ENCODE measurements at regions not wholly inside any gene's neighbourhood (a gene's known extent, or its start where the extent isn't known, plus 50 kb on each side); places are given as distances from the start of the nearest gene placed in this dataset.
A peak's percentile ranks its signal among the peaks of the same experiment; 100 is the strongest.

DNA sequence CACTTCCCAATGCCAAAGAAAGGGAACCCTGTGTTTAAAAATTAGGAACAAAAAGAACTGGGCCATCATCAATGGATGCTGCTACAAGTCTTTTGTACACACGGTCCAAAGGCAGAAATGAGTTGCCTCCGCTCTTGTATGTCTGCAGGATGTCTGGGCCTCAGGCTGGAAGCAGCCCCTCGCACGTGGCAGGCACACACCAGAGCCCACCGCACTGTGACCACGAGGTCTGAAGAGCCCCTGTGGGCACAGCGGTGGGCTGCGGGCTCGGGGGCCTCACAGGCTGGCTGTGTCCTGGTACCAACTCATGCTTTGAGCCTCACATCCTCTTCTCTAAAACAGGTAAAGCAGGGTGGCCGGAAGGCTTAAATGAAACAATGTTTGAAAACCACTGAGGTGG is 309.3 kb downstream of the C16orf95 start:
- Histone ChIP-seq H3K4ac (ENCODE audit: low read length) (no peak overlapping the region), H3K4me3 (ENCODE audit: low read length in 2 of 2) (no peak overlapping the region), H4K8ac (ENCODE audit: low read depth, low read length) (no peak overlapping the region), H2BK12ac (ENCODE audit: low read length) (no peak overlapping the region), H3K14ac (ENCODE audit: low read length) (no peak overlapping the region), H4K91ac (ENCODE audit: low read depth, low read length, poor library complexity) (no peak overlapping the region), H2BK120ac (ENCODE audit: low read depth, low read length) (no peak overlapping the region), H3K4me1 (ENCODE audit: control insufficient read depth in 2 of 2, insufficient read depth in 1 of 2, low read depth in 1 of 2, low read length in 2 of 2) (peaks cover 0 to under 1% of the 10 kb centered on the region in 2 donors), H3K79me1 (ENCODE audit: low read depth, low read length) (no peaks in the 10 kb centered on the region), H3K9me3 (replicated peaks in 1 of 2; ENCODE audit: control insufficient read depth in 2 of 2, insufficient read depth in 1 of 2, low read depth in 1 of 2, low read length in 2 of 2) (peaks cover 0 to 13% of the 10 kb centered on the region in 2 donors), H3K27ac (replicated peaks; ENCODE audit: low read length) (no peak overlapping the region), H3K4me2 (ENCODE audit: insufficient read depth, low read length, poor library complexity, severe bottlenecking) (no peak overlapping the region), H2AK5ac (ENCODE audit: low read depth, low read length) (no peak overlapping the region), H3K23ac (ENCODE audit: low read depth, low read length, poor library complexity) (no peak overlapping the region), H2BK5ac (ENCODE audit: low read length) (no peak overlapping the region), H3K9ac (ENCODE audit: low read depth, low read length, poor library complexity) (no peak overlapping the region), H2AFZ (ENCODE audit: low read length) (no peak overlapping the region), H3K36me3 (replicated peaks in 1 of 2; ENCODE audit: control insufficient read depth in 2 of 2, insufficient read depth in 2 of 2, low read length in 2 of 2) (peaks cover 0 to 2% of the 10 kb centered on the region in 2 donors), H3K27me3 (ENCODE audit: control insufficient read depth in 3 of 3, insufficient read depth in 3 of 3, low read depth in 1 of 3, low read length in 3 of 3) (no peaks in the 10 kb centered on the region), H2BK15ac (ENCODE audit: low read length) (no peak overlapping the region), H3K18ac (ENCODE audit: low read length) (no peak overlapping the region)
- no peak for DNase-seq (ENCODE audit: low spot score)
- no CpG with 5 or more reads among the region's 10 CpGs for WGBS, 2 donors (ENCODE audit: extremely low coverage in 2 of 2, insufficient read length in 2 of 2, insufficient replicate concordance in 1 of 2)

DNA sequence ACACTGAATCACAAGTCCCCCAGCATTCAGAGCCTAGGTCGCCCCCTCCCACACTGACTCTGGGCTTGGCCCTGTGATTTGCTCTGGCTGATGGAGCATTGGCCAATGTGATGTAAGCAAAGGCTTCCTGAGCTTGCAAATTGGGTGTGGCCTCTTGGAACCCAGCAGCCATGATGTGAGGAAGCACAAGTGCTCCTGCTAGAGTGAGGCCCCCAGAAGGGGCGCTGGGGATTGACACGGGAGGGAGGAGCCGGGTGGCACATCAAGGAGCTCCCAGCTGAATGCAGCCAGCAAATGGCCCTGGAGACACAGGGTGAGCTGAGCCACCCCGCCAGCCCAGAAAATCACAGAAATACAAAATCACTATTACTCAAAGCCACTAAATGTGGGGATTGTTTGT is 308.5 kb downstream of the C16orf95 start:
- WGBS, 2 donors (ENCODE audit: extremely low coverage in 2 of 2, insufficient read length in 2 of 2, insufficient replicate concordance in 1 of 2) = no CpG with 5 or more reads among the region's 5 CpGs
- Histone ChIP-seq H3K14ac (ENCODE audit: low read length) (no peak overlapping the region), H2BK12ac (ENCODE audit: low read length) (no peak overlapping the region), H2BK5ac (ENCODE audit: low read length) (no peak overlapping the region), H3K79me1 (ENCODE audit: low read depth, low read length) (no peaks in the 10 kb centered on the region), H3K27me3 (ENCODE audit: control insufficient read depth in 3 of 3, insufficient read depth in 3 of 3, low read depth in 1 of 3, low read length in 3 of 3) (no peaks in the 10 kb centered on the region), H4K8ac (ENCODE audit: low read depth, low read length) (no peak overlapping the region), H3K36me3 (replicated peaks in 1 of 2; ENCODE audit: control insufficient read depth in 2 of 2, insufficient read depth in 2 of 2, low read length in 2 of 2) (peaks cover 0 to 2% of the 10 kb centered on the region in 2 donors), H3K4me2 (ENCODE audit: insufficient read depth, low read length, poor library complexity, severe bottlenecking) (no peak overlapping the region), H3K4me1 (ENCODE audit: control insufficient read depth in 2 of 2, insufficient read depth in 1 of 2, low read depth in 1 of 2, low read length in 2 of 2) (peaks cover 0 to 6% of the 10 kb centered on the region in 2 donors), H3K18ac (ENCODE audit: low read length) (peak overlapping the region; percentile 35), H2AK5ac (ENCODE audit: low read depth, low read length) (no peak overlapping the region), H3K4ac (ENCODE audit: low read length) (no peak overlapping the region), H2BK15ac (ENCODE audit: low read length) (no peak overlapping the region), H2BK120ac (ENCODE audit: low read depth, low read length) (no peak overlapping the region), H3K9me3 (replicated peaks in 1 of 2; ENCODE audit: control insufficient read depth in 2 of 2, insufficient read depth in 1 of 2, low read depth in 1 of 2, low read length in 2 of 2) (peaks cover 0 to 13% of the 10 kb centered on the region in 2 donors), H3K23ac (ENCODE audit: low read depth, low read length, poor library complexity) (no peak overlapping the region), H3K27ac (replicated peaks; ENCODE audit: low read length) (no peak overlapping the region), H4K91ac (ENCODE audit: low read depth, low read length, poor library complexity) (no peak overlapping the region), H3K9ac (ENCODE audit: low read depth, low read length, poor library complexity) (no peak overlapping the region), H2AFZ (ENCODE audit: low read length) (no peak overlapping the region), H3K4me3 (ENCODE audit: low read length in 2 of 2) (no peak overlapping the region)
- DNase-seq (ENCODE audit: low spot score) = no peak

DNA sequence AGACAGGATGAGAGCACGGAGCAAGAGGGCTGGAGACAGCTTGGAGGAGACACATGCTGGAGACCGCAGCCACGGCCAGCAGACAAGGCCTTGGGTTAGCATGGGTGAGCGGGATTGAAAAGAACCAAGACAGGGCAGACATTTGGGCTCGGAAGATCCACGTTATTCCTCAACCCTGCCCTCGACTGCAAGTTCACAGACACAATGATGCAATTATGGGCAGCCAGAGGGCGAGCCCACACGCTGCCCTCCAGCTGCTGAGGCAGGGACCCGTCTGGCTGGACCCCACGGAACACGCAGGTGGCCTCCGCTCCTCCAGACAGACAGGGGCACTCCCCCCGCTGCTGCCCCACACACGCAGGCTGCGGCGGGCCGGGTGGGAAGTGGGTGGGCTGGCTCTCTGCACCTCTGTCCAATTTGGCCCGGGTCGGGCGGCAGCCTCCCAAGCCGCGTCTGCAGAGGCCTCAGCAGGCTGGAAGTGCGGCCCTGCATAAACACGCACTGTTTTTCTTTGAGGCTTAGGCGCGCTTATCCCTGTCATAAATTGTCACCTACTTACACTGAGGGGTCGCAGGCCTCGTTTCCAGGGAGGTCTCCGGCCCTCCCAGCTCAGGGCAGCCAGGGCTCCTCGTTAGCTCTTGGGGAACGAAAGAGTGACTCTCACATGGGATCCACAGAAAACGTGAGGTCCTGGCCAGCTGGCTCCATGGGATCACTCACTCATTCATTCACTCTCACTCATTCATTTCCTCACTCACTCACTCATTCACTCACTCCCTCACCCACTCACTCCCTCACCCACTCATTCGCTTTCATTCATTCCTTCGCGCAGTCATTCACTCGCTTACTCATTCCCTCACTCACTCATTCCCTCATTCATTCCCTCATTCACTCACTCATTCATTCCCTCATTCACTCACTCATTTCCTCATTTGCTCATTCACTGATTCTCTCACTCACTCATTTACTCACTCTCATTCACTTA is 303.9 kb downstream of the C16orf95 start:
- H4K8ac ChIP-seq (ENCODE audit: low read depth, low read length) = no peak overlapping the region
- 100% methylated on average over 1 to 4 of the region's 37 CpGs for WGBS, 2 donors (ENCODE audit: extremely low coverage in 2 of 2, insufficient read length in 2 of 2, insufficient replicate concordance in 1 of 2)
- no peak overlapping the region for H3K23ac ChIP-seq (ENCODE audit: low read depth, low read length, poor library complexity)
- no peak overlapping the region for H4K91ac ChIP-seq (ENCODE audit: low read depth, low read length, poor library complexity)
- H2BK120ac ChIP-seq (ENCODE audit: low read depth, low read length) = no peak overlapping the region
- H3K27me3 ChIP-seq (ENCODE audit: control insufficient read depth in 3 of 3, insufficient read depth in 3 of 3, low read depth in 1 of 3, low read length in 3 of 3) = no peaks in the 10 kb centered on the region
- peak overlapping the region; percentile 9 for H2AK5ac ChIP-seq (ENCODE audit: low read depth, low read length)
- peaks cover 0 to 6% of the 10 kb centered on the region in 2 donors for H3K4me1 ChIP-seq (ENCODE audit: control insufficient read depth in 2 of 2, insufficient read depth in 1 of 2, low read depth in 1 of 2, low read length in 2 of 2)
- H2BK12ac ChIP-seq (ENCODE audit: low read length) = no peak overlapping the region
- H2BK5ac ChIP-seq (ENCODE audit: low read length) = no peak overlapping the region
- no peak for DNase-seq (ENCODE audit: low spot score)
- no peak overlapping the region for H3K4me2 ChIP-seq (ENCODE audit: insufficient read depth, low read length, poor library complexity, severe bottlenecking)
- H3K9me3 ChIP-seq (replicated peaks in 1 of 2; ENCODE audit: control insufficient read depth in 2 of 2, insufficient read depth in 1 of 2, low read depth in 1 of 2, low read length in 2 of 2) = no peaks in the 10 kb centered on the region
- H3K4me3 ChIP-seq (ENCODE audit: low read length in 2 of 2) = no peak overlapping the region
- peak overlapping the region; percentile 6 for H3K18ac ChIP-seq (ENCODE audit: low read length)
- H3K27ac ChIP-seq (replicated peaks; ENCODE audit: low read length) = no peak overlapping the region
- no peaks in the 10 kb centered on the region for H3K79me1 ChIP-seq (ENCODE audit: low read depth, low read length)
- H2BK15ac ChIP-seq (ENCODE audit: low read length) = no peak overlapping the region
- no peak overlapping the region for H3K4ac ChIP-seq (ENCODE audit: low read length)
- no peak overlapping the region for H3K9ac ChIP-seq (ENCODE audit: low read depth, low read length, poor library complexity)
- no peaks in the 10 kb centered on the region for H3K36me3 ChIP-seq (replicated peaks in 1 of 2; ENCODE audit: control insufficient read depth in 2 of 2, insufficient read depth in 2 of 2, low read length in 2 of 2)
- H3K14ac ChIP-seq (ENCODE audit: low read length) = no peak overlapping the region
- H2AFZ ChIP-seq (ENCODE audit: low read length) = no peak overlapping the region

DNA sequence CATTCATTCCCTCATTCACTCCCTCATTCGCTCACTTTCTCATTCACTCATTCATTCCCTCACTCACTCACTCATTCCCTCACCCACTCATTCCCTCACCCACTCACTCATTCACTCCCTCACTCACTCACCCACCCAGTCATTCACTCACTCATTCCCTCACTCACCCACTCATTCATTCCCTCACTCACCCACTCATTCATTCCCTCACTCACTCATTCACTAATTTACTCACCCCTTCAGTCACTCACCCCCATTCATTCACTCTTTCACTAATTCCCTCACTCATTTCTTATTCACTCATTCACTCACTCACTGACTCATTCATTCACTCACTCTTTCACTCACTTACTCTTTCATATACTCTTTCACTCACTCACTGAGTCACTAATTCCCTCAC is 303.1 kb downstream of the C16orf95 start:
- Histone ChIP-seq H4K8ac (ENCODE audit: low read depth, low read length) (no peak overlapping the region), H2AFZ (ENCODE audit: low read length) (no peak overlapping the region), H3K4me1 (ENCODE audit: control insufficient read depth in 2 of 2, insufficient read depth in 1 of 2, low read depth in 1 of 2, low read length in 2 of 2) (peaks cover 0 to 6% of the 10 kb centered on the region in 2 donors), H2AK5ac (ENCODE audit: low read depth, low read length) (no peak overlapping the region), H3K27ac (replicated peaks; ENCODE audit: low read length) (no peak overlapping the region), H3K4me3 (ENCODE audit: low read length in 2 of 2) (no peak overlapping the region), H2BK5ac (ENCODE audit: low read length) (no peak overlapping the region), H2BK15ac (ENCODE audit: low read length) (no peak overlapping the region), H3K23ac (ENCODE audit: low read depth, low read length, poor library complexity) (no peak overlapping the region), H4K91ac (ENCODE audit: low read depth, low read length, poor library complexity) (no peak overlapping the region), H3K27me3 (ENCODE audit: control insufficient read depth in 3 of 3, insufficient read depth in 3 of 3, low read depth in 1 of 3, low read length in 3 of 3) (no peaks in the 10 kb centered on the region), H2BK12ac (ENCODE audit: low read length) (no peak overlapping the region), H3K9ac (ENCODE audit: low read depth, low read length, poor library complexity) (no peak overlapping the region), H3K14ac (ENCODE audit: low read length) (no peak overlapping the region), H3K4me2 (ENCODE audit: insufficient read depth, low read length, poor library complexity, severe bottlenecking) (no peak overlapping the region), H3K4ac (ENCODE audit: low read length) (no peak overlapping the region), H3K18ac (ENCODE audit: low read length) (no peak overlapping the region), H3K36me3 (replicated peaks in 1 of 2; ENCODE audit: control insufficient read depth in 2 of 2, insufficient read depth in 2 of 2, low read length in 2 of 2) (no peaks in the 10 kb centered on the region), H3K79me1 (ENCODE audit: low read depth, low read length) (no peaks in the 10 kb centered on the region), H3K9me3 (replicated peaks in 1 of 2; ENCODE audit: control insufficient read depth in 2 of 2, insufficient read depth in 1 of 2, low read depth in 1 of 2, low read length in 2 of 2) (no peaks in the 10 kb centered on the region), H2BK120ac (ENCODE audit: low read depth, low read length) (no peak overlapping the region)
- WGBS, 2 donors (ENCODE audit: extremely low coverage in 2 of 2, insufficient read length in 2 of 2, insufficient replicate concordance in 1 of 2) = 100% methylated on average over 1 of the region's 1 CpG
- no peak for DNase-seq (ENCODE audit: low spot score)
